Astrocyte (in vitro differentiated cells and primary cell): ENCODE measurements at regions not wholly inside any gene's neighbourhood (a gene's known extent, or its start where the extent isn't known, plus 50 kb on each side); places are given as distances from the start of the nearest gene placed in this dataset.

Source experiments
- DNase-seq: peaks from one replicate; pipeline ENCODE4 v3.0.0-alpha.2; 2010; ENCODE audit warnings: low read depth
- FAIRE-seq: peaks from 2 replicates; lab custom pipeline; 2011; peaks lifted over from hg19 to GRCh38; lab: Jason Lieb, UNC
- H2AFZ ChIP-seq: 2 replicates; pipeline ENCODE4 v1.6.0; 2012; ENCODE audit warnings: low read depth, low read length, inconsistent platforms
- H3K27ac ChIP-seq: 2 replicates; pipeline ENCODE4 v1.5.1; 2011; ENCODE audit warnings: low read depth, low read length, inconsistent platforms
- H3K27me3 ChIP-seq: 2 replicates; pipeline ENCODE4 v1.6.0; 2011; ENCODE audit warnings: low read length, inconsistent platforms; ENCODE audit not compliant: insufficient read depth
- H3K36me3 ChIP-seq: 2 replicates; pipeline ENCODE4 v1.5.1; 2011; ENCODE audit warnings: low read length, inconsistent platforms; ENCODE audit not compliant: insufficient read depth
- H3K4me1 ChIP-seq: 2 replicates; pipeline ENCODE4 v1.5.1; 2011; ENCODE audit warnings: low read length, inconsistent platforms; ENCODE audit not compliant: insufficient read depth
- H3K4me2 ChIP-seq: 2 replicates; pipeline ENCODE4 v1.6.0; 2012; ENCODE audit warnings: low read length, inconsistent platforms
- H3K4me3 ChIP-seq: 2 replicates; pipeline ENCODE4 v1.5.1; 2011; ENCODE audit warnings: low read depth, mild to moderate bottlenecking, low read length, inconsistent platforms; ENCODE audit not compliant: insufficient read depth
- H3K79me2 ChIP-seq: 2 replicates; pipeline ENCODE4 v1.6.0; 2012; ENCODE audit warnings: mild to moderate bottlenecking, low read length, inconsistent platforms; ENCODE audit not compliant: insufficient read depth
- H3K9ac ChIP-seq: 2 replicates; pipeline ENCODE4 v1.6.0; 2012; ENCODE audit warnings: mild to moderate bottlenecking, low read length, inconsistent platforms
- H3K9me3 ChIP-seq: 2 replicates; pipeline ENCODE4 v1.5.1; 2012; ENCODE audit warnings: low read depth, mild to moderate bottlenecking, low read length, inconsistent platforms; ENCODE audit not compliant: insufficient read depth
- H4K20me1 ChIP-seq: 2 replicates; pipeline ENCODE4 v1.6.0; 2012; ENCODE audit warnings: low read length, inconsistent platforms; ENCODE audit not compliant: insufficient read depth
- H3K27ac Mint-ChIP-seq: one replicate; pipeline ENCODE4 v1.8.0; 2021; ENCODE audit warnings: mild to moderate bottlenecking, mixed read lengths; ENCODE audit not compliant: unreplicated experiment
- H3K27me3 Mint-ChIP-seq: one replicate; pipeline ENCODE4 v1.8.0; 2021; ENCODE audit warnings: low read depth, mixed read lengths; ENCODE audit not compliant: unreplicated experiment
- H3K36me3 Mint-ChIP-seq: one replicate; pipeline ENCODE4 v1.8.0; 2021; ENCODE audit warnings: low read depth, mixed read lengths; ENCODE audit not compliant: unreplicated experiment
- H3K4me1 Mint-ChIP-seq: one replicate; pipeline ENCODE4 v1.8.0; 2021; ENCODE audit warnings: low read depth, mixed read lengths; ENCODE audit not compliant: unreplicated experiment
- H3K4me3 Mint-ChIP-seq: one replicate; pipeline ENCODE4 v1.8.0; 2021; ENCODE audit warnings: mild to moderate bottlenecking, moderate library complexity, mixed read lengths; ENCODE audit not compliant: unreplicated experiment
- H3K9me3 Mint-ChIP-seq: one replicate; pipeline ENCODE4 v1.8.0; 2021; ENCODE audit warnings: mild to moderate bottlenecking, mixed read lengths; ENCODE audit not compliant: unreplicated experiment
- CTCF ChIP-seq: IDR thresholded peaks from 2 replicates; pipeline ENCODE4 v1.5.1; 2011; ENCODE audit warnings: low read depth, mild to moderate bottlenecking, inconsistent platforms, low read length, moderate library complexity; ENCODE audit not compliant: insufficient read depth
- EZH2 ChIP-seq: IDR thresholded peaks from 2 replicates; pipeline ENCODE4 v1.6.1; 2012; ENCODE audit warnings: mild to moderate bottlenecking, low read length, inconsistent platforms; ENCODE audit not compliant: insufficient read depth

GRCh38 chr16:64784635-64785034, 337.2 kb downstream of the CDH11 start:
- no peak overlapping the region for H3K27ac Mint-ChIP-seq
- Histone ChIP-seq H4K20me1 (no peaks in the 10 kb centered on the region), H3K9me3 (no peaks in the 10 kb centered on the region), H3K4me3 (no peak overlapping the region), H3K9ac (no peak overlapping the region), H3K36me3 (no peaks in the 10 kb centered on the region), H3K79me2 (no peaks in the 10 kb centered on the region), H2AFZ (no peak overlapping the region), H3K4me2 (no peak overlapping the region), H3K4me1 (no peaks in the 10 kb centered on the region), H3K27ac (no peak overlapping the region), H3K27me3 (no peaks in the 10 kb centered on the region)
- H3K27me3 Mint-ChIP-seq = no peaks in the 10 kb centered on the region
- no peaks in the 10 kb centered on the region for H3K36me3 Mint-ChIP-seq
- TF ChIP-seq EZH2 = no peak
- TF ChIP-seq CTCF = no peak
- no peak overlapping the region for H3K4me3 Mint-ChIP-seq
- H3K4me1 Mint-ChIP-seq = no peaks in the 10 kb centered on the region
- peak; percentile 44 for DNase-seq
- no peaks in the 10 kb centered on the region for H3K9me3 Mint-ChIP-seq
- FAIRE-seq = no peak

GRCh38 chr16:64782484-64782883, 339.4 kb downstream of the CDH11 start:
- Mint-ChIP-seq H3K4me1 (no peaks in the 10 kb centered on the region), H3K27ac (no peak overlapping the region)
- peak; percentile 58 for FAIRE-seq

More at GRCh38 chr16:64782484-64782883, 339.4 kb downstream of the CDH11 start:
- Histone ChIP-seq H3K9ac (no peak overlapping the region), H4K20me1 (no peaks in the 10 kb centered on the region), H3K27me3 (no peaks in the 10 kb centered on the region), H3K27ac (no peak overlapping the region), H2AFZ (no peak overlapping the region), H3K4me3 (no peak overlapping the region), H3K79me2 (no peaks in the 10 kb centered on the region), H3K36me3 (no peaks in the 10 kb centered on the region), H3K4me1 (no peaks in the 10 kb centered on the region), H3K4me2 (no peak overlapping the region), H3K9me3 (no peaks in the 10 kb centered on the region)
- no peaks in the 10 kb centered on the region for H3K27me3 Mint-ChIP-seq
- no peaks in the 10 kb centered on the region for H3K36me3 Mint-ChIP-seq
- TF ChIP-seq EZH2 (no peak), CTCF (no peak)
- no peak for DNase-seq
- no peak overlapping the region for H3K4me3 Mint-ChIP-seq
- H3K9me3 Mint-ChIP-seq = no peaks in the 10 kb centered on the region
